Muscle of leg (tissue), 3 donors: ENCODE measurements at regions not wholly inside any gene's neighbourhood (a gene's known extent, or its start where the extent isn't known, plus 50 kb on each side); places are given as distances from the start of the nearest gene placed in this dataset.

Experiments
- DNase-seq: peaks from one replicate; pipeline ENCODE4 v3.0.0; 2013
- H3K27ac ChIP-seq: one replicate; pipeline ENCODE4 v1.5.1; 2013; ENCODE audit warnings: mild to moderate bottlenecking, low read length, control low read depth
- H3K27me3 ChIP-seq: one replicate; pipeline ENCODE4 v1.6.1; 2013; ENCODE audit warnings: low read length; ENCODE audit not compliant: control insufficient read depth, insufficient read depth
- H3K36me3 ChIP-seq: one replicate; pipeline ENCODE4 v1.6.1; 2013; ENCODE audit warnings: low read length; ENCODE audit not compliant: control insufficient read depth, insufficient read depth
- H3K4me1 ChIP-seq: one replicate; pipeline ENCODE4 v1.6.1; 2013; ENCODE audit warnings: low read length; ENCODE audit not compliant: control insufficient read depth, insufficient read depth
- H3K4me3 ChIP-seq: one replicate; pipeline ENCODE4 v1.5.1; 2013; ENCODE audit warnings: low read length, control low read depth
- H3K9me3 ChIP-seq: replicated peaks from 2 replicates; pipeline ENCODE4 v1.6.1; 2013; ENCODE audit warnings: low read depth, low read length; ENCODE audit not compliant: control insufficient read depth
- WGBS: methylation state at CpG from one replicate; pipeline ENCODE4 v1.1.5; 2013; ENCODE audit warnings: missing lambda C conversion rate; ENCODE audit not compliant: insufficient coverage; 5-methylcytosine and 5-hydroxymethylcytosine counted together

DNA sequence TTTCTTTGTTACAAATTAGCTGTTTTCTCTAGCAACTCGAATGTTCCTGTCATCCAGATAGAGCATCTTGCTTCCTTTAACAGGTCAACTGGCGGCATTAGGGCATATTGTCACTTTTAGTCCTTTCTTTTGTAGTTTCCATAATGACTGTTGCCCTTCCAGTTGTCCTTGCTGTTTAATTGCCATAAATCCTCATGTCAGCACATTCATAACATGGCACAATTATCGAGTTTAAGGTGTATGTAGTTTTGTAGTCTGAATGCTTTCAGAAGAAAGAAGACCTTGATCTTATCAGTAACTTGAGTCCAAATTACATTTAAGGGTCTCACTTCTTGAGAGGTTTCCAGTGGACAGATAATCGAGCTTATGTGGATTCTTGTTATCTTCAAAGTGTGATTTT is 161.7 kb upstream of the CDH12 start:
- Histone ChIP-seq H3K4me3 (no peak overlapping the region), H3K27me3 (no peaks in the 10 kb centered on the region), H3K9me3 (no peaks in the 10 kb centered on the region), H3K36me3 (no peaks in the 10 kb centered on the region), H3K27ac (no peak overlapping the region), H3K4me1 (no peaks in the 10 kb centered on the region)
- 70% methylated on average over 2 of the region's 4 CpGs for WGBS
- no peak for DNase-seq

DNA sequence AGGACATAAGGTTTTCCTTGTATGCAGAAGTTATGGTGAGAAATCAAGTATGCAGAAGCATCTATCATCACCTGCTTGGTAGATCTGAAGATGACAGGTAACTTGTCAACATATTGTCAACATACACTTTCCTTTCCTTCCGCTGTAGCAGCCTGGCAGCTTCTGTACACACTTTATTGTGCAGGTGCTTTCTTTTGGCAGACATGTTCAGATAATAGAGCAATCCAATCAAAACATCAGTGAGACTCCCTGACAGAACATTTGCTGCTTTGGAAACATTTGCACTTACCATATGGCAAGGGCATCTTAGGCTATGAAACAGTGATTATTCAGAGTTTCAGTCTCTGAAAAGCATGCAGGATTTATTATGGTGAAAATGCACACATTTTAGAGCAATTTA is 161.1 kb upstream of the CDH12 start:
- Histone ChIP-seq H3K4me1 (no peaks in the 10 kb centered on the region), H3K4me3 (no peak overlapping the region), H3K27me3 (no peaks in the 10 kb centered on the region), H3K9me3 (no peaks in the 10 kb centered on the region), H3K36me3 (no peaks in the 10 kb centered on the region), H3K27ac (no peak overlapping the region)
- peak; percentile 11 for DNase-seq
- WGBS, result 60% methylated on average over 1 of the region's 1 CpG

DNA sequence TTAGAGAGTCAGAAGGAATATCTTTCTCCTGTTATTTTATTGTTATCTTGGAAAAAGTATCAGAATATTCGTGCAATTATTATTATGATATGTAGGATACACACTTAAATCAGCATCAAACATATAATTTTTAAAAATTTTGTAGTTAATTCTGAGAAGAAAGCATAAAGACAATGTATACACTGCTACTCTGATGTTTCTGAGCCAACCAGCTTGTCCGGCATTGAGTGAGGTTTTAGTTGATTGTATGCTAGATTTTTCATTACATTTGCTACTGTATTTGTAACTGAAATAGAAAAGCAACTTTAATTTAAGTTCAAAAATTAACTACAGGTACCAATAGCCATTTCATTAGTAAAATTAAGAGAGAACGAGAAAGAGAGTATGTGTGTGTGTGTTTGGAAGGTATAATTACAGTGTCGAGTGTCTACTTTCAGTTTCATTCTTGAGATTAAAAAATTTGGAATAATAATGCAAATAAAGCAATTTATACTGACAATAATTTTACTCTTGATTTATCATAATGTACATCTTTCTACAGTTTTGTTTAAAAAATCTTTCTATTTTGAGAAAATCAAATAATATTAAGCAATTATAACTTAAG is 160.4 kb upstream of the CDH12 start:
- H3K4me3 ChIP-seq, result peak overlapping the region; percentile 4
- peak; percentile 36 for DNase-seq
- no peaks in the 10 kb centered on the region for H3K27me3 ChIP-seq
- H3K27ac ChIP-seq, result no peak overlapping the region
- no CpG with 5 or more reads among the region's 4 CpGs for WGBS
- no peaks in the 10 kb centered on the region for H3K9me3 ChIP-seq
- H3K36me3 ChIP-seq, result no peaks in the 10 kb centered on the region
- no peaks in the 10 kb centered on the region for H3K4me1 ChIP-seq

DNA sequence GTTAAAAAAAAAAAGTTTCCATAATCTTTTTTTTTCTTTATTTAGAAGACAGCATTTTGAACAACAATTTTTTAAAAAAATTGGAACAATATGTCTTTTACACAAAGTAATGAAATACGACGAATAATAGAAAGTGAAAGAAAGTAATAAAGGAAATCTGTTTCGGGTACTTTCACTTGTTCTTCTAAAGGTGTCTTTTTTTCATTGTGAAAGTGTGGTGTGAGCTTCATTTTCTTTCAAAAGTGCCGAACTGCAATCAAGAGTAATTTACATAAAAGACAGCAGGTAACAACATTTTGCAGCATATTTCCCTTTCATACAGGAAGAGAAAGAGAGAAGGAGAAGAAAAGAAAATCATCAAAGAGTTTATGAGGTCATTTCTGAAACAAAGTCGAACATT is 159.7 kb upstream of the CDH12 start:
- H3K27me3 ChIP-seq, result no peaks in the 10 kb centered on the region
- WGBS, result no CpG with 5 or more reads among the region's 5 CpGs
- no peak overlapping the region for H3K4me3 ChIP-seq
- H3K4me1 ChIP-seq, result no peaks in the 10 kb centered on the region
- peak; percentile 30 for DNase-seq
- no peaks in the 10 kb centered on the region for H3K36me3 ChIP-seq
- H3K27ac ChIP-seq, result no peak overlapping the region
- H3K9me3 ChIP-seq, result no peaks in the 10 kb centered on the region

DNA sequence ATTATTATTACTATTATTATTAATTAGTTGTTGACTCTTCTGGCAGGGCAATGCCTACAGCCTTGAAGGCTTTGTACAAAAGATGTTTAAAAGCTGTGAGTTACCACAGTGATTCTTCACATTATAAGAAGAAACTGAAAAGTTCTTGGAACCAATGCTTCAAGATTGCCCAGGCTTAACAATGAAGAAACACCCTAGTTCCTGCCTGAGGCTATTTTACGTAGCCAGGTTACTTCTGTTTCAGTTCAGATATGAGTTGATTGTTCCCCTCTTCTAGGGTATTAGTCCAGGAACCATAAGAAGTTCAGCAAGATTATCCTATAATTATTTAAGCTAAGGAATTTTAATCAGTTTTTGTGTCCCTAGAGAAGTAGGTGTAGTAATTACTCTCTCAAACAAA is 154.6 kb upstream of the CDH12 start:
- Histone ChIP-seq H3K27ac (no peak overlapping the region), H3K9me3 (no peaks in the 10 kb centered on the region), H3K4me3 (no peak overlapping the region), H3K4me1 (no peaks in the 10 kb centered on the region), H3K36me3 (no peaks in the 10 kb centered on the region), H3K27me3 (no peaks in the 10 kb centered on the region)
- DNase-seq, result no peak
- WGBS, result no CpG with 5 or more reads among the region's 1 CpG

DNA sequence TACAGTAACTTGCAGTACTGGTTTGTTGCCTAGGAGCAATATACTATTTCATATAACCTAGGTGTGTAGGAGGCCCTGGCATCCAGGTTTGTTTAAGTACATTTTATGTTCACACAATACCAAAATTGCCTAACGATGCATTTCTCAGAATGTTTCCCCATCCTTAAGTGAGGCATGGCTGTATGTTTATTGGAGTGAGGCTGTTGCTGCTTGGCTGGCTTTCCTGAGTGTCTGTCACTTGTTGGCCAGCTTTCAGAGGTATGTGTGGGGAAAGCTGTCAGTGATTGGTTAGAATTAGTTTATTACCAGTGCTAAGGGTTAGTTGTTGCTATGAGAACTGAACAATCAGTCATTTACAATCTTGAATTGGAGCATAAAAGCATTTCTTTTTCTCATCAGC is 154.1 kb upstream of the CDH12 start:
- H3K9me3 ChIP-seq, result no peaks in the 10 kb centered on the region
- H3K27ac ChIP-seq, result no peak overlapping the region
- no CpG with 5 or more reads among the region's 1 CpG for WGBS
- H3K27me3 ChIP-seq, result no peaks in the 10 kb centered on the region
- H3K36me3 ChIP-seq, result no peaks in the 10 kb centered on the region
- DNase-seq, result peak; percentile 1
- no peak overlapping the region for H3K4me3 ChIP-seq
- no peaks in the 10 kb centered on the region for H3K4me1 ChIP-seq

DNA sequence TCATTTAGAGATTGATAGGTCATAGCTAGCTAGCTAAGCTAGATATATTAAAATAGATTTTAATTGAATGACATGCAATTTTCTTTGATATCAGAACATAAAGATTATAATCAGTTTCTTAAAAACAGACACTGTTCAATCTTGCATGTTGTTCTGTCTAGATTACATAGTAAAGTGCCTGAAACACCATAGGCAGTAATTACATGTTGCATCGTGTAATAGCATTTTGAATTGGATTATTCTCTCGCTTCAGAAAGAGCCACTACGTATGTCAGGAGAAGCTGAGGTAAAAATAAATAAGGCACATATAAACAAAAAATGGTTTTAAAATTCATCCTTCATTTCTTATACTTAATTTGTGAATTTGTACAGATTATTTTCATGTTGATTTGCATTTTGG is 148.0 kb upstream of the CDH12 start:
- no peaks in the 10 kb centered on the region for H3K27me3 ChIP-seq
- H3K36me3 ChIP-seq, result no peaks in the 10 kb centered on the region
- no CpG with 5 or more reads among the region's 3 CpGs for WGBS
- H3K9me3 ChIP-seq, result no peaks in the 10 kb centered on the region
- H3K4me1 ChIP-seq, result no peaks in the 10 kb centered on the region
- no peak overlapping the region for H3K4me3 ChIP-seq
- no peak overlapping the region for H3K27ac ChIP-seq
- no peak for DNase-seq

DNA sequence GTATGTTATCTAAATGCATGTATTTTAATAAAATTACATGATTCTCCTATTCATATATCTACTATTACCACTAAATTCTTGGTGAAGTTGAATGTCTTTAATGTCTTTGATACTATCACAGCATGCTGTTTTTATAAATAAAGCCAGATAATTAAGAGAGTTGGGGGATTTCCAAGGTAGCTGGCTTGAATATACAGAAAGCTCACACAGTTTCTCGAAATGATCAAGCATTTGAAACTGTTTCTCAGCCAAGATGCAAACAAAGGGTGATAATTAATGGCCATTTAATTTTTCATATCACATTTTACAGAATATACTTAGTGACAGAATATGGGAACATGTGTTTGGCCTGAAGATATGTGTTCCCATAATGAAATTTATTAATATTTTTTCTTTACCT is 145.6 kb upstream of the CDH12 start:
- WGBS, result no CpG with 5 or more reads among the region's 1 CpG
- no peak for DNase-seq
- Histone ChIP-seq H3K27ac (no peak overlapping the region), H3K4me3 (no peak overlapping the region), H3K27me3 (no peaks in the 10 kb centered on the region), H3K4me1 (no peaks in the 10 kb centered on the region), H3K36me3 (no peaks in the 10 kb centered on the region), H3K9me3 (no peaks in the 10 kb centered on the region)

DNA sequence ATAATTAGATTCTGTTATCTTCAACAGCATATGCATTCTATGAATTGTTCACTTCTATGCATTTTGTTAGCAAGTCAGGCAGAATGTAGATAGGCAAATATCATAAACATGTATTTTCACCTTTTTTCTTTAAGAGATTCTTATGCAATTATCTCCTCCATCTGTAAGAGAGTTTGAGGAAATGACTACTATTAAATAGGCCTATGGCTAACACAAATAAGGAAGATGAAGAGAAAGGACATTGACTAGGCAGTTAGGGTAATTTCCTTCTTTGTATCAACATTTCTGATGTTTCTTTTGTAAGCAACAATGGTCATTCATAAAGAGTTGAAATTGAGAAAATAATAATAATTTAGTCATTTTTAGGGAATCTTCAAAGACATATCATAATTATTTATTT is 145.2 kb upstream of the CDH12 start:
- DNase-seq, result no peak
- Histone ChIP-seq H3K36me3 (no peaks in the 10 kb centered on the region), H3K27me3 (no peaks in the 10 kb centered on the region), H3K27ac (no peak overlapping the region), H3K4me3 (no peak overlapping the region), H3K4me1 (no peaks in the 10 kb centered on the region), H3K9me3 (no peaks in the 10 kb centered on the region)

DNA sequence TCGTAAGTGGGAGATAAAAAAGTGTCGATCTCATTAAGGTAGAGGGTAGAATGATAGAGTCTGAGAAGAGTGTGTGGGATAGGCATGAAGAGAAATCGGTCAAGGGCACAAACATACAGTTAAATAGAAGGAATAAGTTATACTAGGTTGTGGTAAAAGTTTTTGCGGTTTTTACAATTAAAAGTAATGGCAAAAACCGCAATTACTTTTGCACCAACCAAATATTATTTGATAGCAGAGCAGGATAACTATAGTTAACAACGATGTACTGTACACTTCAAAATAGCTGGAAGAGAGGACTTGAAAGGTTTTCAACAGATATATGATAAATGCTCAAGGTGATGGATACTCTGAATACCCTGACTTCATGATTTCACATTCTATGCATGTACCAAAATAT is 135.8 kb upstream of the CDH12 start:
- Histone ChIP-seq H3K9me3 (no peaks in the 10 kb centered on the region), H3K4me1 (no peaks in the 10 kb centered on the region), H3K27me3 (no peaks in the 10 kb centered on the region), H3K36me3 (no peaks in the 10 kb centered on the region), H3K4me3 (no peak overlapping the region), H3K27ac (no peak overlapping the region)
- no peak for DNase-seq
- WGBS, result 100% methylated on average over 1 of the region's 6 CpGs

DNA sequence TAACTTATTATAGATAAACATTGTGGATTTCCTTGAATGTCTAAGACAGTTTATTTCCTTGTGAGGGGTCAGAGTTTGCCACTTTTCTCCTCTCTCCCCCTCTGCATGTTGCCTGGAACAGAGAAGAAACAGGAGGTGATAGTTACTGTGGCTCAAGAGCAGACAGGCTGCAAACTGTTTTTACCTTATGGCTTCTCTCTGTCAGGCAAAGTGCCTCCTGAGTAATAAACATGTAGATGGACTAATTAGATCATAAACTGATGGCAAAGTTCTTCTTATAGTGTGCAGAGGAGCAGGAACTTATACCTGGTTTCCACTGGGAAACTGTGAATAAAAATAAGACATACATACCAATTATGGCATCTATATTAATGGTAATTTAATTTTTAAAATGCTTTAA is 133.1 kb upstream of the CDH12 start:
- no peak for DNase-seq
- Histone ChIP-seq H3K36me3 (no peaks in the 10 kb centered on the region), H3K4me1 (no peaks in the 10 kb centered on the region), H3K27me3 (no peaks in the 10 kb centered on the region), H3K27ac (no peak overlapping the region), H3K9me3 (no peaks in the 10 kb centered on the region), H3K4me3 (no peak overlapping the region)
